GM23338 (cell line): ENCODE measurements at regions not wholly inside any gene's neighbourhood (a gene's known extent, or its start where the extent isn't known, plus 50 kb on each side); places are given as distances from the start of the nearest gene placed in this dataset.

Experiments used
- ATAC-seq: fragments of 200-7000 bp; cut with Tn5 transposase; 3 replicates; pipeline ENCODE4 v1.9.1; 2020
- DNase-seq: peaks from one replicate; pipeline ENCODE4 v3.0.0-alpha.2; 2015; ENCODE audit warnings: low spot score
- H2AFZ ChIP-seq: fragments of 200-600 bp; sonication (generic); 2 replicates; pipeline ENCODE4 v1.8.0; 2016; ENCODE audit warnings: antibody characterized with exemption, mild to moderate bottlenecking, moderate library complexity
- H3F3A ChIP-seq: fragments of 200-600 bp; sonication (generic); replicated peaks from 2 replicates; pipeline ENCODE4 v1.8.0; 2017; ENCODE audit warnings: antibody characterized with exemption, mixed run types, low read depth
- H3K27ac ChIP-seq: fragments of 200-600 bp; sonication (generic); 2 replicates; pipeline ENCODE4 v1.6.1; 2016; ENCODE audit warnings: low read depth
- H3K27me3 ChIP-seq: fragments of 200-600 bp; sonication (generic); 2 replicates; pipeline ENCODE4 v1.8.0; 2016; ENCODE audit warnings: mild to moderate bottlenecking, mixed run types, moderate library complexity; ENCODE audit not compliant: insufficient read depth
- H3K36me3 ChIP-seq: fragments of 200-600 bp; sonication (generic); 2 replicates; pipeline ENCODE4 v1.8.0; 2016; ENCODE audit warnings: mild to moderate bottlenecking; ENCODE audit not compliant: insufficient read depth
- H3K4me1 ChIP-seq: fragments of 200-600 bp; sonication (generic); 2 replicates; pipeline ENCODE4 v1.8.0; 2016; ENCODE audit warnings: mild to moderate bottlenecking, moderate library complexity; ENCODE audit not compliant: insufficient read depth
- H3K4me2 ChIP-seq: fragments of 200-600 bp; sonication (generic); 2 replicates; pipeline ENCODE4 v1.7.1; 2017; ENCODE audit warnings: mixed run types
- H3K4me3 ChIP-seq: fragments of 200-600 bp; sonication (generic); 2 replicates; pipeline ENCODE4 v1.6.1; 2016; ENCODE audit warnings: mixed run types
- H3K79me2 ChIP-seq: fragments of 200-600 bp; sonication (generic); replicated peaks from 2 replicates; pipeline ENCODE4 v1.8.0; 2017; ENCODE audit warnings: mild to moderate bottlenecking; ENCODE audit not compliant: insufficient read depth
- H3K9me2 ChIP-seq: fragments of 200-600 bp; sonication (generic); 2 replicates; pipeline ENCODE4 v1.8.0; 2017; ENCODE audit not compliant: insufficient read depth
- H4K20me1 ChIP-seq: fragments of 200-600 bp; sonication (generic); replicated peaks from 2 replicates; pipeline ENCODE4 v1.8.0; 2017; ENCODE audit warnings: mild to moderate bottlenecking; ENCODE audit not compliant: insufficient read depth
- H3K27ac Mint-ChIP-seq: 2 replicates; pipeline ENCODE4 v1.8.0; 2020; ENCODE audit warnings: inconsistent platforms, mild to moderate bottlenecking, moderate library complexity, mixed read lengths
- H3K27me3 Mint-ChIP-seq: 3 replicates; pipeline ENCODE4 v1.8.0; 2022; ENCODE audit warnings: low read depth, mild to moderate bottlenecking, moderate library complexity, mixed read lengths, inconsistent platforms; ENCODE audit not compliant: insufficient read depth, poor library complexity
- H3K36me3 Mint-ChIP-seq: 3 replicates; pipeline ENCODE4 v1.8.0; 2021; ENCODE audit warnings: low read depth, mild to moderate bottlenecking, inconsistent platforms, moderate library complexity, mixed read lengths
- H3K4me1 Mint-ChIP-seq: 3 replicates; pipeline ENCODE4 v1.8.0; 2020; ENCODE audit warnings: mild to moderate bottlenecking, inconsistent platforms, mixed read lengths
- H3K4me3 Mint-ChIP-seq: 3 replicates; pipeline ENCODE4 v1.8.0; 2021; ENCODE audit warnings: moderate library complexity, mild to moderate bottlenecking, inconsistent platforms, mixed read lengths
- H3K9me3 Mint-ChIP-seq: 3 replicates; pipeline ENCODE4 v1.8.0; 2020; ENCODE audit warnings: moderate library complexity, mild to moderate bottlenecking, inconsistent platforms, mixed read lengths
- CREB1 ChIP-seq: fragments of 250-450 bp; sonication (Bioruptor Pico); IDR thresholded peaks from 2 replicates; pipeline ENCODE4 v1.5.0; 2020; ENCODE audit warnings: low read depth, mild to moderate bottlenecking, moderate library complexity
- EZH2 ChIP-seq: fragments of 200-600 bp; sonication (generic); IDR thresholded peaks from one replicate; pipeline ENCODE4 v1.8.0; 2017; ENCODE audit warnings: antibody characterized with exemption, mild to moderate bottlenecking, low read depth; ENCODE audit not compliant: unreplicated experiment
- EZH2phosphoT487 ChIP-seq: fragments of 200-600 bp; sonication (generic); IDR thresholded peaks from one replicate; pipeline ENCODE4 v1.8.1; 2018; ENCODE audit warnings: antibody characterized with exemption; ENCODE audit not compliant: unreplicated experiment
- JUNB ChIP-seq: IDR thresholded peaks from one replicate; pipeline ENCODE4 v1.6.1; 2016; ENCODE audit warnings: antibody characterized with exemption; ENCODE audit not compliant: unreplicated experiment
- NANOG ChIP-seq: IDR thresholded peaks from 2 replicates; pipeline ENCODE4 v1.6.1; 2016; ENCODE audit warnings: antibody characterized with exemption, borderline replicate concordance
- POLR2AphosphoS5 ChIP-seq: IDR thresholded peaks from 2 replicates; pipeline ENCODE4 v1.6.1; 2016; ENCODE audit warnings: antibody characterized with exemption, low read depth
- REST ChIP-seq: IDR thresholded peaks from one replicate; pipeline ENCODE4 v1.6.1; 2018; ENCODE audit warnings: antibody characterized with exemption; ENCODE audit not compliant: unreplicated experiment
- STAT1 ChIP-seq: IDR thresholded peaks from one replicate; pipeline ENCODE4 v1.6.1; 2016; ENCODE audit warnings: antibody characterized with exemption; ENCODE audit not compliant: unreplicated experiment
- ZNF114 ChIP-seq: fragments of 250-450 bp; sonication (Bioruptor Pico); IDR thresholded peaks from 2 replicates; pipeline ENCODE4 v1.5.0; 2020; ENCODE audit warnings: mild to moderate bottlenecking, moderate library complexity
- ZNF331 ChIP-seq: fragments of 250-450 bp; sonication (Bioruptor Pico); IDR thresholded peaks from 2 replicates; pipeline ENCODE4 v1.5.0; 2020; ENCODE audit warnings: low read depth, mild to moderate bottlenecking, moderate library complexity
- ZNF462 ChIP-seq: fragments of 250-450 bp; sonication (Bioruptor Pico); IDR thresholded peaks from 2 replicates; pipeline ENCODE4 v1.5.0; 2020; ENCODE audit warnings: mild to moderate bottlenecking, moderate library complexity
- TF ChIP-seq, protein P1 (sequence below), 2 experiments: fragments of 200-600 bp in 1 of 2; sonication (generic) in 1 of 2; conservative IDR thresholded peaks; 2 replicates each; pipeline versions ENCODE4 v1.5.1 to v1.6.1; 2016 to 2017; ENCODE audit warnings: antibody characterized with exemption in 2 of 2, low read depth in 2 of 2, mild to moderate bottlenecking in 2 of 2, moderate library complexity in 1 of 2
- TF ChIP-seq, protein P2 (sequence below): IDR thresholded peaks from 2 replicates; pipeline ENCODE4 v1.6.1; 2016; ENCODE audit warnings: antibody characterized with exemption

DNA sequence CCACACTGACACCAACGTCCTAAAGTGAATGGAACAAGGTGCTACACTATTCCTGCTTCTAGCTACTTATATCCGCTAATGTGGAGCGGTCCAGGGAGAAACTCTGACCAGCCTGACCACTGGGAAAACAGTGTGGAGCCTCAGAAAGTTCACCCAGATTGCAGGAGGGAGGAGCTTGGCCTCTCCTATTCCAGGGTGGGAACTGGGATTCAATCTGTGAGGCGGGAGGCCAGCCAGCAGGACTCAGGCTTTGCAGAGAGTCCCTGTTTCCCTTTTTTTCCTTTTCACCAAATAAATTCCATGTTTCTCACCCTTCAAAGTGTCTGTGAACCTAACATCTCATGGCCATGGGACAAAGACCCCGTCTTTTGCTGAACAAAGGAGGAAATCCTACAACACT, 86.4 kb upstream of the SEMA3C start:
- H3K4me1 ChIP-seq: no peaks in the 10 kb centered on the region
- no peak overlapping the region for H3K4me3 Mint-ChIP-seq
- H3K9me2 ChIP-seq: no peaks in the 10 kb centered on the region
- no peaks in the 10 kb centered on the region for H3K4me1 Mint-ChIP-seq
- H3K9me3 Mint-ChIP-seq: peaks cover 8% of the 10 kb centered on the region; the same call in 2 of the 3 replicates
- H4K20me1 ChIP-seq: no peaks in the 10 kb centered on the region
- no peaks in the 10 kb centered on the region for H3K27me3 ChIP-seq
- DNase-seq: no peak
- H3K4me2 ChIP-seq: no peak overlapping the region
- H3K4me3 ChIP-seq: no peak overlapping the region
- no peak for TF ChIP-seq EZH2phosphoT487
- TF ChIP-seq JUNB: no peak
- TF ChIP-seq, protein P1, sequence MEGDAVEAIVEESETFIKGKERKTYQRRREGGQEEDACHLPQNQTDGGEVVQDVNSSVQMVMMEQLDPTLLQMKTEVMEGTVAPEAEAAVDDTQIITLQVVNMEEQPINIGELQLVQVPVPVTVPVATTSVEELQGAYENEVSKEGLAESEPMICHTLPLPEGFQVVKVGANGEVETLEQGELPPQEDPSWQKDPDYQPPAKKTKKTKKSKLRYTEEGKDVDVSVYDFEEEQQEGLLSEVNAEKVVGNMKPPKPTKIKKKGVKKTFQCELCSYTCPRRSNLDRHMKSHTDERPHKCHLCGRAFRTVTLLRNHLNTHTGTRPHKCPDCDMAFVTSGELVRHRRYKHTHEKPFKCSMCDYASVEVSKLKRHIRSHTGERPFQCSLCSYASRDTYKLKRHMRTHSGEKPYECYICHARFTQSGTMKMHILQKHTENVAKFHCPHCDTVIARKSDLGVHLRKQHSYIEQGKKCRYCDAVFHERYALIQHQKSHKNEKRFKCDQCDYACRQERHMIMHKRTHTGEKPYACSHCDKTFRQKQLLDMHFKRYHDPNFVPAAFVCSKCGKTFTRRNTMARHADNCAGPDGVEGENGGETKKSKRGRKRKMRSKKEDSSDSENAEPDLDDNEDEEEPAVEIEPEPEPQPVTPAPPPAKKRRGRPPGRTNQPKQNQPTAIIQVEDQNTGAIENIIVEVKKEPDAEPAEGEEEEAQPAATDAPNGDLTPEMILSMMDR (conservative IDR thresholded peaks at IDR 0.05; ENCODE audit: low read depth in 2 of 2): no peak
- TF ChIP-seq ZNF114: no peak
- no peak for TF ChIP-seq POLR2AphosphoS5
- no peak for TF ChIP-seq STAT1
- no peak for TF ChIP-seq ZNF462 (CRISPR knock-in tag)
- no peak for TF ChIP-seq REST
- no peak for TF ChIP-seq ZNF331 (CRISPR knock-in tag)
- TF ChIP-seq EZH2: no peak
- TF ChIP-seq NANOG: no peak
- TF ChIP-seq, protein P2, sequence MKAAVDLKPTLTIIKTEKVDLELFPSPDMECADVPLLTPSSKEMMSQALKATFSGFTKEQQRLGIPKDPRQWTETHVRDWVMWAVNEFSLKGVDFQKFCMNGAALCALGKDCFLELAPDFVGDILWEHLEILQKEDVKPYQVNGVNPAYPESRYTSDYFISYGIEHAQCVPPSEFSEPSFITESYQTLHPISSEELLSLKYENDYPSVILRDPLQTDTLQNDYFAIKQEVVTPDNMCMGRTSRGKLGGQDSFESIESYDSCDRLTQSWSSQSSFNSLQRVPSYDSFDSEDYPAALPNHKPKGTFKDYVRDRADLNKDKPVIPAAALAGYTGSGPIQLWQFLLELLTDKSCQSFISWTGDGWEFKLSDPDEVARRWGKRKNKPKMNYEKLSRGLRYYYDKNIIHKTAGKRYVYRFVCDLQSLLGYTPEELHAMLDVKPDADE: no peak
- no peak for TF ChIP-seq CREB1
- no peak overlapping the region for H3K27ac Mint-ChIP-seq
- H2AFZ ChIP-seq: peak overlapping the region; percentile 69; the same call in 1 of the 2 replicates
- no peaks in the 10 kb centered on the region for H3K36me3 ChIP-seq
- no peaks in the 10 kb centered on the region for H3K27me3 Mint-ChIP-seq
- H3K79me2 ChIP-seq: no peaks in the 10 kb centered on the region
- no peak for ATAC-seq
- H3K36me3 Mint-ChIP-seq: no peaks in the 10 kb centered on the region; the same call in 2 of the 3 replicates
- no peak overlapping the region for H3K27ac ChIP-seq
- no peaks in the 10 kb centered on the region for H3F3A ChIP-seq
